ENCODE measurements at regions not wholly inside any gene's neighbourhood (a gene's known extent, or its start where the extent isn't known, plus 50 kb on each side); places are given as distances from the start of the nearest gene placed in this dataset.

DNA sequence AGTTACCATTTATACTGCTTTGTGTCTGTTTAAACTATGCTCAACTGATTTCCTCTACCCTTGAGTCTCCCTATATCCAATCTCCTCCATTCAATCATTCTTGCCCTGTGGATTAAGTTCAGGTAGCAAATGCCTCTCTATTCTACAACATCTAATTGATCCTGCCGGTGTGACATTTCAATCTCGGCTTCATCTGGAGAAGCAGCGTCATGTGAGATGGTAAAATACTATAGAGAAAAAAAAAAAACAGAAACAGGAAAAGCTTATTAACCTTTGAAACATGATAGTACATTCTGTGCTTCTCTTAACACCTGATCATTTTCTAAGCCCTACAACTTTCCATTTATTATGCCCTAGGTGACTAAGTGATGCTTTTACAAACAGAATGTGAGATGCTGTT, 89.4 kb downstream of the KCTD12 start:
- TF ChIP-seq CTCF (conservative IDR thresholded peaks at IDR 0.05; ENCODE audit: low read depth, low read length): no peak
- DNase-seq (ENCODE audit: low read depth): no peak
- H3K4me3 ChIP-seq (ENCODE audit: low read length): no peak overlapping the region

DNA sequence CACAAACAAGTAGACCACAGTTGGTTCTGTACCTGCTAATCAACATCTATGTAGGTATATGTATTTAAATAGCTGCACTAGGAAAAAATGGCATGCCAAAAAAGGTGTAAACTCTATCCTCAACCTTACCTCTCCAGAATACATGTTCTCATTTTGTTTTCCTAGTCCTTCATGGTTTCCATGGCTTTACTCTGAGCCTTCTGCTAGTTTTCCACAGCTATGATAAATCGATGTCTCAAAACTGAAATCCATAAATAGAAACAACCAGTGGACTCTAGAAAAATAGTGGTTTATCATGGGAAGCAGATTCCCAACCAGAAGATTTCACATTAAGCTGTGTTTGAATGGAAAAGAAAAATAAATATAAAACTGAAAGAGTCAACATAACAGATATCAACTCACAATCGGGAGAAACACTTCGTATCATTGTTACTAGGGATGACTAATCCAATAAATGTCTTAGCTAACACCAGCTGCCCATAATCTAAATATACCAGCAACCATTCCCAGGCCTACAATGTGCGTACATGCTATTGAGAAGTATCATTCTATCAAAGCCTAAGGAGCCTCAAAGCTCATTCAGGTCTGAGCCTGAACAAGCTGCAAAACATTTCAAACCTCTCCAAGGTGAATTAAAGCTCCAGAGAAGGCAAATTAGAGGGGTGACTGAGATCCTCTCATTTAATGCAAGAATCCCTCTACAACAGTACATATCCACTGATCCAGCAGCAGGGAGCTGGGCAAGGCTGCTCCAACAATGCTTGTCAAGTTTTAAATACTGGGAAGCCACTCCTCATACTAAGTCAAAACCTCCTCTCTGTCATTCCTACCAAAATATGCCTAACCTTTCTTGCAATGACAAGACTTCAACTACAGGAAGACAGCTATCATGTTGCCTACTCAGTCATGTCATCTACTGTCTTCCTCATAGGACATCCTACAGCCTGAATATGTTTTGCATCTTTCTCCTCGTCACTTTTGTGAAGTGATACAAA, 90.2 kb downstream of the KCTD12 start:
- no peak overlapping the region for H3K4me3 ChIP-seq (ENCODE audit: low read length)
- TF ChIP-seq CTCF (conservative IDR thresholded peaks at IDR 0.05; ENCODE audit: low read depth, low read length): no peak
- DNase-seq (ENCODE audit: low read depth): no peak

DNA sequence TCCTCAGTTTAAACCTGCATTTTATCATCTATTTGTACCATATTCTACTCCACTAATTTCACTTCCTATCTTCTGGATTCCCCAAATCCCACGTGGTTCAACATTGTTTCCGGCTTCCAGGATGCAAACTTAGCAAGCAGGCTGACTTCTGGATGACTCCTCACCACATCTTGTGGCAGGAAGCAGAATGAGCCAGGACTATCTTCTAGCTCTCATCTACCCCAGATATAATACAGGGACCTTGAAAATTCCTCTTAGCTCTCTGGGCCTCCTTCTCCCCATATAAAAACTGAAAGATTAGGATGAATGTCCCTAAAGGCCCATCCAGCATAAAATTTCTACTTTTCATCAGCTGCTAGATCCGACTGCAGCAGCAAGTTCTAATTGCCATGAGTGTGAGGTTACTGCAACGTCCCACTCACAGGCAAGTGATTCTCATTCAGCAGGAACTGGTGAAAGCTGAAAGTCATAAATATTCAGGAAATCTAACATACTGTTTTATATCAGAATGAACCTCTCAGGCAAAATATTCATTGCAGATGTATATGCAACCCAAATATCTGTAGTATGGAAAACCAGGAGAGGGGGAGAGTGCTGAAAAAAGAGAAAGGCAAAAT, 93.4 kb downstream of the KCTD12 start:
- no peak for TF ChIP-seq CTCF (conservative IDR thresholded peaks at IDR 0.05; ENCODE audit: low read depth, low read length)
- H3K4me3 ChIP-seq (ENCODE audit: low read length): no peak overlapping the region
- no peak for DNase-seq (ENCODE audit: low read depth)

GRCh38 chr13:76790980-76791819, 95.0 kb downstream of the KCTD12 start:
- no peak for DNase-seq (ENCODE audit: low read depth)
- no peak for TF ChIP-seq CTCF (conservative IDR thresholded peaks at IDR 0.05; ENCODE audit: low read depth, low read length)
- no peak overlapping the region for H3K4me3 ChIP-seq (ENCODE audit: low read length)

DNA sequence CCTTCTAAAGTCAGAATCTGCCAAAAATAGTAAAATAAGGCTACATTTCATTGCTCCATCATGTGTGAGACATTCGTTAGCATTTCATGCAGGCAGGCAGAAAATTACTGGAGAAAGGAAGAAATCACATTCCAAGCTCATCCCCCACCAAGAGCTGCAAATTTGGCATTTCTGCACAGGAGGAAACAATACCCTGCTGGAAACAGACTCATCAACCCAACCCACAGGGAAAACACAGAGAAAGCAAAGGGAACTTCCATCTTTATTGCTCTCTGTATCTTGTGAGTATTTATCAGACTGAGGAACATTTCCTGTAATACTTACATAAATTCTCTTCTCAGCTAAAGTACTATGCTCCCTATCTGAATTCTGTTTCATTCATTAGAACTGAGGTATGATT, 95.7 kb downstream of the KCTD12 start:
- TF ChIP-seq CTCF (conservative IDR thresholded peaks at IDR 0.05; ENCODE audit: low read depth, low read length): no peak
- H3K4me3 ChIP-seq (ENCODE audit: low read length): no peak overlapping the region
- no peak for DNase-seq (ENCODE audit: low read depth)

GRCh38 chr13:76783798-76784197, 102.4 kb downstream of the KCTD12 start:
- no peak for DNase-seq (ENCODE audit: low read depth)
- no peak for TF ChIP-seq CTCF (conservative IDR thresholded peaks at IDR 0.05; ENCODE audit: low read depth, low read length)

More at GRCh38 chr13:76783798-76784197, 102.4 kb downstream of the KCTD12 start:
- no peak overlapping the region for H3K4me3 ChIP-seq (ENCODE audit: low read length)
